GM18867 (cell line): ENCODE measurements at regions not wholly inside any gene's neighbourhood (a gene's known extent, or its start where the extent isn't known, plus 50 kb on each side); places are given as distances from the start of the nearest gene placed in this dataset.
A peak's percentile ranks its signal among the peaks of the same experiment; 100 is the strongest.
"Not testable (repeated sequence)": the region's sequence is repeated elsewhere in the genome, so short reads cannot be mapped to it uniquely, and the experiment has no call there.

Source experiments
- ATAC-seq: cut with Tn5 transposase; IDR thresholded peaks from one replicate; pipeline ENCODE4 v1.9.1; 2021; ENCODE audit warnings: mild to moderate bottlenecking, moderate library complexity; ENCODE audit not compliant: unreplicated experiment

DNA sequence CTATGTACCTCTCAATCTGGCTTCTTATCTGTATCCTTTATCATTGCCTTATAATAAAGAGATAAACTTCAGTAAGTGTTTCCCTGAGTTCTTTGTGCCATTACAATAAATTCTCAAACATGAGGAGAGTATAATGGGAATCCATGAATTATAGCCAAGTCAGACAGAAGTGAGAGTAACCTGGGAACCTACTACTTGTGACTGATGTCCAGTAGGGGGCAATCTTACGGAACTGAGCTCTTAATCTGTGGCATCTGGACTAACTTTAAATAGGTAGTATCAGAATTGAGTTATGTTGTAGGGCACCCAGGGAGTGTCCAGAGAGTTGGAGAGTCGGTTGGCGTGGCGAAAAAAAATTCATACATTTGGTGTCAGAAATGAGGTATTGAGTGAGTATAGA is 542.6 kb downstream of the ZBBX start:
- peak; percentile 64 for ATAC-seq

DNA sequence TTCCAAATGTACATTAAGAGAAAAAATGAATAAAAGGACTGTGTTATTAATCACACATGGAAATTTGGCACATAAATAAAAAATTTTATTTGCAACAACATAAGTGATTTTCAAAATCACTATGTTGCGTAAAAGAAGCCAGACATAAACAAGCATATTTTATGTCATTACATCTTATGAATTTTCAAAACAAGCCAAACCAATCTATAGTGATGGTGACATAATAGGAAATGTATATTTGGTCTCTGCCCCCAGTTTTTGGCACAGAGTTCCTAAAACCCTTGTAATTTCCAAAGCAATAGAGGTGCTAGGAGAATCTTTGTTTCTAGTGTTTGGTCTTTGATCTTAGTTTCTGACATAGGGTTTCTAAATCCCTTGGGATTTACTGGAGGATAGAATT is 543.3 kb downstream of the ZBBX start:
- no peak for ATAC-seq

DNA sequence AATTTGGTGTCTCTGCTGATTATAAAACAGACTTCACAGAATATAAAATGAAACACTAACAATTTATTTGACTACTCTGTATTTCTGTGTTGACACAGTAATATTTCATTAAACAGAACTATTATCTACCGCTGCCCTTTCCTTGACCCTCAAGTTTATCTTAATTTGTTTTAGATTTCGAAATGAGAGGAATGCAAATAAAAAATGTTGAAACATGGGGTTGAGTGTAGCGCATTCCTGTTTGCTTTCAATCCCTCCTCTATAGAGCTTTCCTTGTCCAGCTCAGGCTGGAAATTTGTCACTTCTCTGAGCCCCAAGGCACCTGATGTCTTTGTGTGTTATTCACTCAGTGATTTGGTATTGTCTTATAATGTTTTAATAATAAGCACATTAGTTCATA is 550.2 kb downstream of the ZBBX start:
- no peak for ATAC-seq

DNA sequence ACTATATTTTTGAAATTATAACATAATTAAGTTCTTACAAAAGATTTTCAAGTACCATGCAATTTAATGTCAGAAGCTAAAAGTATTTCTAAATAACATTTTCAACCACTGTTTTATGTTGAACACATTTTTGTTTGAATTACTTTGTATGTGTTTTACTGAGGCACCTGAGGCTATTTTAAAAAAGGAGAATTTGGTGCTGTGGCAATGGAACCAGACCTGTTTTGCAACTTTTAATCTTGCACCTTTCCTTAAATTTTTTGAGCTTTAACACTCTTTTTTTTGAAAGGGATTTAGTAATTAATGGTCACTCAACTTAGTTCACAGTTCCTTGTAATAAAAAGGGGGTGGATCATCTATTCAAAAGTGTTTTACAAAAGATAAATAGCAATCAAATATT is 561.6 kb downstream of the ZBBX start:
- ATAC-seq = no peak

DNA sequence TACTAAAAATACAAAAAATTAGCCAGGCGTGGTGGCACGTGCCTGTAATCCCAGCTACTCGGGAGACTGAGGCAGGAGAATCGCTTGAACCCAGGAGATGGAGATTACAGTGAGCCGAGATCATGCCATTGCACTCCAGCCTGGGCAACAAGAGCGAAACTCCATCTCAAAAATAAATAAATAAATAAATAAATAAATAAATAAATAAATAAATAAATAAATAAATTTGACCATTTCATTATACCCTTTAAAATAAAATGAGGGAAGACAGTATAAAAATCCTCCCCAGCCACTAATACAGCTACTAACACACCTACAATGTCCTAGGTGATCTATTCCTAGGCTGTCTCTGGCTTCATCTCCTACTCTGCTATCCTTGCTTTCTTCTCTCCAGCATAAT is 562.8 kb downstream of the ZBBX start:
- ATAC-seq = not testable (repeated sequence)

DNA sequence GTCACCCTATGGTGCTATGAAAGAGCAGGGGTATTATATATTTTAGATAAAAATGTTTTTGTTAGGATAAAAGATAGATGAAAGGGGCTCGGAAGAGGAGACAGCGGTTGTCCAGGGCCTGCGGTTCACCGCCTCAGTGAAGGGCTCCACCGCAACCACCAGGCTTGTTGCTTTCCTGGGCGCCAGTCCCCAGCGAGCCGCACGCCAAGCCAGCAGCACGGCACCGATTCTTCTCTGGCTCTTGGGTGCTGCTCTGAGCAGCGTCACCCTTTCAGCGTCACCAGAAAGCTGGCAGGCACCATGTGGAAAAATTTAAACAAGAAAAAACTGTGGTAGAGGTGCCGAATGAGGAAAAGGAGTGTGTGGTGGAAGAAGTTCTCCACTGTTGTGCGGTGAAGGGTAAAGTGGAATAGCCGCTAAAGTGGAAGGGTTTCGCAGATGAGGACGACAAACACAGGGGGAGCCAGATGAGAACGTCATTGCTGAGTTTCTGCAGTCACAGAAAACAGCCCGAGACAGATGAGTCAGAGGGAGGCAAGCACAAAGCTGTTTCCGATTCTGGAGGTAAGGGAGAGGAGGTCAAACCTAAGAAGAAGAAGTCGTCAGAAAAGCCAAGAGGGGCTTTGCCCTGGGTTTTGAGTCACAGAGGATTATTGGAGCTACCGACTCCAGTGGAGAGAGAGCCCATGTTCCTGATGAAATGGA is 569.2 kb downstream of the ZBBX start:
- no peak for ATAC-seq

DNA sequence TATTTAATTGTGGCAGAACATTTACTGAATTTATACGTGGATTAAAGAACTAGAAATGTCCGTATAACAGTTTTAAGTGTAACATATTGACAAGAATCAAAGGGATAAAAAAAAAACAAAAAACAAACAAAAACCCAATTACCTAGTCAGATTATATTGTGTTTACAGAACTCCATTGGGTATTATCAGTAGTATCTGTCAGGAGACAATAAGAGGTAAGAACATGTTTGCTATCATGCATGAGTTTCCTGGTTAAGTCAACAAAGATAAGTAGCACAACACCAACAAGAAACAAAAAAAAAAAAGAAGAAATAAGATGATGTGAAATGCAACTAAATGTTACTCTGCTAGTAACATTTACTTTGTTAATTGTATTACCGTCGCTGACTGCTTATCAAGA is 570.6 kb downstream of the ZBBX start:
- ATAC-seq = no peak

DNA sequence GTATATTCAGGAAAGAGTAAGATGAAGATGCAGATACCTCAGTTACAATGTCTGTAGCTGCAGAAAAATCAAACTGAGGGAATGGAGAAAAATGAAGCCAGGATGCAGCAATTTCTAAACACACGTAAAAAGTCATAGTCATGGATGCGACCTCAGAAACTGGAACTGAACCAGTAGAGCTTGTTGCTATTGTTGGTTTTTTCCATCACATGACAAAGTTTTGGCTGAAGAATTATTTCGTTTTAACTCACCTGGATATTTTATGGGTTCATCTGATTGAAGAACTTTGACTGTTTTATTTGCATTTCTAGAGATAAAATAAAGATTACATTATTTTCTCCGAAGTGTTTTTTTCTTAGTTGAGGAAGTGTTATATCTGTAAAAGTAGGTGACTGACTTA is 591.2 kb downstream of the ZBBX start:
- ATAC-seq = no peak

DNA sequence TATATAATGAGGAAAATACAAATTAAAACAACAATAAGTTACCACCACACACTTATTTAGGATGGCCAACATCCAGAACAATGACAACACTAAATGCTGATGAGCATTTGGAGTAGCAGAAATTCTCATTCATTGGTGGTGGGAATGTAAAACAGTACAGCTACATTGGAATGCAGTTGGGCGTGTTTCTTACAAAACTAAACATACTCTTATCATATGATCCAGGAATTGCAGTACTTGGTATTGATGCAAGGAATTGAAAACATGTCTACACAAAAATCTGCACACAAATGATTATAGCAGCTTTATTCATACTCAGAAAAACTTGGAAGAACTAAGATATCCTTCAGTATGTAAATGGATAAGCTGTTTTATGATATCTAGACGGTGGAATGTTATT is 594.2 kb downstream of the ZBBX start:
- no peak for ATAC-seq

DNA sequence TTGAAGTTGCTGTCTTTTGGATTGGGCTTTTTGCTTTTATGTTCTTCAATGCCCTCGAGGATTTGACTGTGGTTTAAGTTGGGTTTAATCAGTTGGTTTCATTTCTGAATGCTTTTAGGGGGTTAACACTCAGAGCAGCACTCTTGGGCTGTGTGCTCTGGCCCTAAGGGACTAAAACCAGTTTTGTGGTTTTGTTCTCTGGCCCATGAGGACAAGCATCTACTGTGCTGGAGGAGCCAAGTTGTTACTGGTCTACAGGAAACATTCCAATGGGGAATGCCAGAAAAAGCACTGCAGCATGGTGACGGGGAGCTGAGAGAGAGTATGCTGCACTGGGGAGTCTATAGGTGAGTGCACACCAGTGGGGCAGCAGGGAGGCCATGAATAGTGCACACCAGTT is 596.9 kb downstream of the ZBBX start:
- ATAC-seq = no peak

DNA sequence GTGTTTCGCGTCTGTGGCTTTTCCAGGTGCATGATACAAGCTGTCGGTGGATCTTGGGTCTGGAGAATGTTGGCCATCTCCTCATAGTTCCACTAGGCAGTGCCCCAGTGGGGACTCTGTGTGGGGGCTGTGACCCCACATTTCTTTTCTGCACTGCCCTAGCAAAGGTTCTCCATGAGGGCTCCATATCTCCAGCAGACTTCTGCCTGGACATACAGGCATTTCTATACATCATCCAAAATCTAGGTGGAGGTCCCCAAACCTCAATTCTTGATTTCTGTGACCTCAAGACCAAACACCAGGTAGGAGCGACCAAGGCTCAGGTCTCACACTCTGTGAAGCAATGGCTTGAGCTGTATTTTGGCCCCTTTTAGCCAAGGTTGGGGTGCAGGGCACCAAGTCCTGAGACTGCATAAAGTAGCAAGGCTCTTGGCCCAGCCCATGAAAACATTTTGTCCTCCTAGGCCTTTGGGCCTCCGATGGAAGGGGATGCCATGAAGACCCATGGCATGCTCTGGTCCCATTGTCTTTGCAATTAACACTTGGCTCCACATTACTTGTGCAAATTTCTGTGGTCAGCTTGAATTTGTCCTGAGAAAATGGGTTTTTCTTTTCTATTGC is 615.3 kb downstream of the ZBBX start:
- ATAC-seq = no peak

DNA sequence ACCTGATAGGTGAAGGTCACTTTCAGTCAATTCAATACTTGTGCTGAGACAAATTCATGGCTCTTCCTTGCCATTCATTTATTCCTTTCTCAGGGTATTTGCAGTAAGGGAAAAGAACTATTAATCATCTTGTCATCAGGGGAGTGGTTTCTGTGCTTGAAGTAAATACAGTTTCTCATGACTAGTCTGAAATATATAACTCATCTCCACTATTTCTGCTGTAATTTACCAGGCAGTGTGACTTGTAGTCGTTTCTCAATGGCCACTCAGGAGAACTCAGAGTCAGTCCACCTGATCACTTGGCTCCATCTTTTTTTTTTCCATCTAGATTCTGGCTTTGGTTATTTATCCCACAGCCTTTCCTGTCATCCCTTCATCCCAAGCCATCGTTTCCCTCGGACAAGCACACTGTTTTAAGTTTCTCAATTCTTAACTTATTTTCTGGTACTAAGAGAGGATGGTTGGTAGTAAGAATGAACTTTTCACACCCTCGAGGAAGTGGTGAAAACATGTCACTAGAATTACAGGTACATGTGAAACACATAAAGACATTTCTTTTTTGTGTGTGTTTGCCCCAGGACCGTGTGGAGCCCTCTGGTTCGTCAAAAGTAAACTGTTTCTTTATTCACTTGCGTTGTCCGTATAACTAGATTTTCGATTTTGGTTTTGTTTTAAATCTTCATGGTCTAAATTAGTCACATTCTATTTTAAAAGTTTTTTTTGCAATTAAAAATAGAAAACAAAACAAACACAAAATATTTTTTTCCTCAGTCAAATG is 620.2 kb downstream of the ZBBX start:
- peak; percentile 81 for ATAC-seq

DNA sequence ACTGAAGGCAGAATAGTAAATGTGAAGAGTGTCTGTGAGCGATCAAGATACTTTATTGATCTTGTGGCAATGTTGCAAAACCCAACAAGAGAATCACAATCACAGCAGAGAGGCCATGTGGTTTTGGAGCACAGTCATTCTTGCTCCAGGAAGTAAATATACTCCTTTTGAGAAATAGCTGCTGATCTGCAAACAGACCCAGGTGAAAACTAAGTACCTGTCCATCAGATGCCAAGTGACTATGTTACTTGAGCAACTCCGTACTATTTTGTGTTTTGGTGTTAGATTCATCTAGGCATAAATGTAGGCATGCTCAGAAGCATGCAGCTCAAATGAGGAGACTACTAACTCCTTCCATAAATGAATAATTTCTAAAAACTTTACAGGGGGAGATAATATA is 627.9 kb downstream of the ZBBX start:
- no peak for ATAC-seq

DNA sequence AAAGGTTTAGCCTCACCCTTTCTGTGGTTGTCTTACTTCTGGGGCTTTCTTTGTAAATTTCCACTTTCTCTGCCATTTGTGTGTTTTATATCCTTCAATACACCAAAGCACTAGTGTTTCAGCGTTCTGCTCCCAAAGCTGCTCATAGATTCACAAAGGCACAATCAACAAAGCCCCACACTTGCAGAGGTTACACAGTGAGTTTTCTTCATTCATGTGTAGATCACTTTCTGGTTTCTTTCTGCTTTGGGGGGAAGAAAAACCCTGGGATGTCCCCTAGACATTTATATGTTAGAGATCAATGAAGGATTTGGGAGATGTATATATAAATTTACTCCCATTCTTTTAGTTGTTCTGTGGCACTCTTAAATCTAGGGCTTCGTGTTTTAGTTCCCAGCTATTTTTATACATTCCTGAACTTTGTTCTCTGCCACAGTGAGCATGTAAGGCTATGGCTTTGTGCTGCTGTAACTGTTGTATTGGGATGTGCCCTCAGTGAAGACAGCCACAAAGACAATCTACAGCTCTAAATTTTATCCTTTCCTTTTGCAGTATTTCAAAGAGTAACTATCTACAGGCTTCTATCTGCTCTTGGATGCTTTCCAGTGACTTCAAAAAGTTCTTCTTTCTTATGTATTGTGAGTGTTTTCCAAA is 636.5 kb downstream of the ZBBX start:
- no peak for ATAC-seq

DNA sequence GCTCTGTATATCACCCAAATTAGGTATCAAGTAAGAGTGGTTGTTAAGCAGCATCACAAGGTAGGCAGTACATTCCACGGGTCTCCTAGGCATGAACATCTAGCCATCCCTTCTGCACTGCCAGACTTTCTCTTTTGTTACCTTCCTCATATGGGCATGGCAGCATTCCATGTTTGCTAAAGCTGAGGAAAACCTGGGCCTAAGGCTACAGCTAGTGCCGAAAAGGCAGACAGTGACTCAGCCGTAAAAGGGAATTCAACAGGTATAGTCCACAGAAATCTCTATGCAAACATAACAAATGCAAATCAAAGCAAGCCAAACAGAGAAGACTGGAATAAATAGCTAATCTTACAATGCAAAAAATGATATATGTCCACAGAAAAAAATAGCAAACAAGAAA is 645.4 kb downstream of the ZBBX start:
- no peak for ATAC-seq

DNA sequence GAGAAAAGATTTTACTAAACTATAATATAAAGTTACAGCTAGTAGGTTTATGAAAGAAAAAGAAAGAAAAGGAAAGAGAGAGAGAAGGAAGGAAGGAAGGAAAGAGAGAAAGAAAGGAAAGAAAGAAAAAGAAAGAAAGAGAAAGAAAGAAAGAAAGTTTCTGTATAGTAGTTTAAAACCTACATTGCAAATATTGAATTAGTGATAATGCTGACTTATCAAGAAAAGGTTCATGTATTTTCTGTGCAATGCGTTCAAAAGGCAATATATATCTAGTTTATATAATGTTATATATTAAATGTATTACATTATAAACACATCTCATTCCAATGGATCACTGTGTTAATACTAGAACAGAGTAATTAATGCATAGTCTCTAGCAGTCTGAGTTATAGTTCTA is 648.4 kb downstream of the ZBBX start:
- ATAC-seq = no peak

DNA sequence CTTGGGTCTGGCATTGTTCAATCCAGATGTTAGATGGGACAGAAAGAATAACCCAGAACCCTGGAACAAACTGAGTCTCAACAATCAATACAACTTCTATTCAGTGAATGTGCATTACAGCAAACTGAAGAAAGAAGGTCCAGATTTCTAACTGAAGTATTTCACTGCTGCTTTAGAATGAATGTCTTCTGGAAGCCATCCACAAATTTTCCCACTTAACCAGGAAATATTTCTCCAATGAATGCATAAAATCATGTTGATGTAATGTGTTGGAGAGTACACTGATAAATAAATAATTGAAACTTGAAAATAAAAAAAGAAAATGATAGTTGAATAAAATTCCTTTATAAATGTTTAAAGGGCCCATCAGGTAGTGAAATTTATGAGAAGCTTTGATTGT is 658.6 kb downstream of the ZBBX start:
- no peak for ATAC-seq

DNA sequence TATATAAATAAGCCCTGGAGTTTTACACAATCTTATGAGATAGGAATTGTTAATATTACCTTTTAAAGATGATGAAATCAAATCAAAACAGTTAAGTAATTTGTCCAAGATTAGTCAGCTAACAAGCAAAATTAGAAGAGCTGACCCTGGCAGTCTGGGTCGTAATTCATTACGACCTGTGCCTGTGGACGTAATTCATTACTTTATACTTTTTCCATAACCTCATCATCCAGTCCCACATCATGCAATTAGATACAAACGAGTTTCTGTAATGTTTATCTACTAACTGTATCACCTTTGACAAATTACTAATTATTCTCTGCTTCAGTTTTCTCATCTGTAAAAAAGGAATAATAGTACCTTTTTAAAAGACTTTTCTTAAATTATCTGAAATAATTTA is 665.9 kb downstream of the ZBBX start:
- no peak for ATAC-seq

DNA sequence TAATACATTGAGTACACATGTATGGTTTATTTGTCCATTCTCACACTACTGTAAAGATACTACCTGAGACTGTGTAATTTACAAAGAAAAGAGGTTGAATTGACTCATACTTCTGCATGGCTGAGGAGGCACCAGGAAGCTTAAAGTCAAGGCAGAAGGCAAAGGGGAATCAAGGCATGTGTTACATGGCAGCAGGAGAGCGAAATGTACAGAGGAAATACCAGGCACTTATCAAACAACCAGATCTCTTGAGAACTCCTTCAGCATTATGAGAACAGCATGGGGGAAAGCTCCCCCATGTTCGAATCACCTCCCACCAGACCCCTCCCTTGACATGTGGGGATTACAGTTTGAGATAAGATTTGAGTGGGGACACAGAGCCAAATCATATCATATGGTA is 666.3 kb downstream of the ZBBX start:
- ATAC-seq = no peak

DNA sequence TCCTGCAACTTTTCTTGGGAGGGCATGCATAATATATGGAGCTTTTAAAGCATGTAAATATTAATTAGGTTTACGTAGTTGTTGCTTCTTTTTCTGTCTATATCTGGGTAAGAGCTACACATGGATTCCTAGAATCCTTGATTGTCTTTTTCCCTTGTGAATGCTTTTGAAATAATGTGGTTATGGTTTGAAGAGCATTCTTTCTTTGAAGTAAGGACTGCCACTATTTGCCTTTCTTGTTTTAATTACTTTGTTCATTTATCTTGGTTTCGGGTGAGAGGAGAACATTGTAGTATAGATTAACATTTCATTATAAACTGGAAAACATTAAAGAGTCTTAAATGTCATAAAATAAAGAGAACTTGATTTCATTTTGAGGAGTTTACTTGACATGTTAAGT is 674.0 kb downstream of the ZBBX start:
- no peak for ATAC-seq

DNA sequence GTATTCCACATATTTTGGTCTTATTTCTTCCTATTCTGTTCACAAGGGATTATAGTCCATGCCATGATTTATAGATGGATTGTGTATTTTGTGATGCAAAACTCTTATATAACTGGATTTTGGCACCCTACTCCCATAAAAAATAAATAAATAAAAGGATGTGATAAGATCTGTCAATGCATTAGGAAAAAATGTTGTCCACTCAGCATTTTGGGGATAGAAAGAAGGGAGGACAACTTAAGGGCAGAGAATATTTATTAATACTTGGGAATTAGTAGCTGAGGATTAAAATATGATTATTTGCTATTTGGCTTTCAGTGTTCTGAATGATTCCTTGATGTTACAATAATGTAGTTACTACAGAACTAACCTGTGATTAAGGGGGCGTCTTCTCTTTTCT is 682.6 kb downstream of the ZBBX start:
- no peak for ATAC-seq

DNA sequence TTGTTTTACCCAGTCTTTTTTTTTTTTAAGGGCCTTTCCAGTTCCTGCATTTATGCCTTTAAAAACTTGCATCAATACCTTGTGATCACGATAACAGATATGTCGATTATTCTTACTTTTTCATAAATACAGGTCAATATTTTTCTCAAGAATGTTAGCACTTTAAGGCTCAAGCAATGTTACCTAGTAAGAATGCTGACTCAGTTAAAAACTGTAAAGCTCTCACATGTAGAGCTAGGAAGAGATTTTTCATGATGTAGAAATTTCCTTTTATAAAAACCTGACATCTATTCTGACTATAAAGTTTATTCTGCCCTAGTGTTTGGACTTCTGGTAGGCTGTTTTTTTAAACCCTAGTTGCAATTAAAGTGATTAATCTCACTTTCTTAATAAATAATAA is 684.0 kb downstream of the ZBBX start:
- ATAC-seq = no peak
